ENCODE measurements at regions not wholly inside any gene's neighbourhood (a gene's known extent, or its start where the extent isn't known, plus 50 kb on each side); places are given as distances from the start of the nearest gene placed in this dataset.

DNA sequence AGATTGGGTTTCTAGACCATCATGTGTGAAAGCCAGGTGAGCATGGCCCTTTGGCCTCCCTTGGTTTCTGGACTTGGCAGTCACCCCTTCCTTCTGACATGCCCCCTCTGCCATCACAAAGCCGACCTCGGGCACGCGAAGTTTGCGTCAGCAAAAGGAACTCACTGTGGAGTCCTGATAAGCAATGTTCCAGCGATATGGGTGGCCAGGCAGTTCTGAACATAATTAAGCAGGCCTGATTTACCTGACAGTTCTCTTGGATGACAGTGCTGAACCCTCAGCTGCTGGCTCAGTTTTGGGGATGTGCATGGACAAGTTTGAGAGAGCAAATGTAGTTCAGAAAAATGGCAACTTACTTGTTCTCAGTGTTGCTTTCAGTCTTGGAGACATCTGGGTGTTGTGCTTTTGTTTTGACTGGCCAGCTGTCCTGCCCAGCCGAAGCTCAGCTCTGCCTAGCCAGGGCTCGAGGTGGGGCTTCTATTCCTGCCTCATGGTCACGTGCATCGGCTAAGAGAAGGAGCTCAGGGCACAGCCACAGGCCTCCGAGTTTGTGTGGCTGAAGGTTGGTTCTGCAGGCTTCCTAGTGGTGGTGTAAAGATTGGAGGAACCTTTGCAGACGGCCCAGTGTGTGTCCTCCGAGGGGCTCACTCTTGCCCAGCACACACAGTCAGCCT lies 78.3 kb downstream of the CLDN34 start:
- no peaks in the 10 kb centered on the region for H3K36me3 ChIP-seq (ENCODE audit: control insufficient read depth in 3 of 3, insufficient read depth in 3 of 3, low read length in 3 of 3)
- no peak overlapping the region for H3K4me3 ChIP-seq (ENCODE audit: low read length in 3 of 3)
- no peak overlapping the region for H3K27ac ChIP-seq (ENCODE audit: low read depth, low read length)
- H3K9ac ChIP-seq (ENCODE audit: low read depth in 1 of 3, low read length in 3 of 3): peak overlapping the region in 1 of 3 donors; percentile 40
- H3K27me3 ChIP-seq (ENCODE audit: control insufficient read depth in 3 of 3, insufficient read depth in 3 of 3, low read length in 3 of 3): no peaks in the 10 kb centered on the region
- H3K4me1 ChIP-seq (ENCODE audit: control insufficient read depth in 3 of 3, insufficient read depth in 3 of 3, low read length in 3 of 3): peaks cover 30 to 37% (median 30%) of the 10 kb centered on the region in 3 donors
- H3K9me3 ChIP-seq (ENCODE audit: control insufficient read depth in 3 of 3, low read length in 3 of 3): peaks cover 0 to 1% (median 0%) of the 10 kb centered on the region in 3 donors

DNA sequence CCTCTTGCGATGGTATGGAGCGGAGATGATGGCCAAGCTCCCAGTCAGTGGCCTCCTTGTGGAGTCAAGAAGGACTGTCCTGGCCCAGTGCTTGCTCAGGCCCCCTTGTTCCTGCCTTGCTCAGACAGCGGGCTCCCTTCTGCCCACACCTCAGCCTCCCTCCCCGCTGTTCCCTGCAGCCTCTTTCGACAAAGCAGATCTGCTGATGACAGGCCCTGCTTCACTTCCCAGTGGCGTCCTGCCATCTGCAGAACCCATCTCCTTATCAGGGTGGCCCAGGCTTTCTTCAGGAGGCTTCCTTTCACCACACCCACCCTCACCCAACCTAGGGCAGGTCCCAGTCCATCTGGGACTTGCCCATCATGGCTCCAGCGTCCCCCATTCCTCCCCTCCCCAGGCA lies 80.0 kb downstream of the CLDN34 start:
- Histone ChIP-seq H3K4me1 (ENCODE audit: control insufficient read depth in 3 of 3, insufficient read depth in 3 of 3, low read length in 3 of 3) (peaks cover 33 to 37% (median 35%) of the 10 kb centered on the region in 3 donors), H3K9ac (ENCODE audit: low read depth in 1 of 3, low read length in 3 of 3) (no peak overlapping the region), H3K27ac (ENCODE audit: low read depth, low read length) (no peak overlapping the region)

DNA sequence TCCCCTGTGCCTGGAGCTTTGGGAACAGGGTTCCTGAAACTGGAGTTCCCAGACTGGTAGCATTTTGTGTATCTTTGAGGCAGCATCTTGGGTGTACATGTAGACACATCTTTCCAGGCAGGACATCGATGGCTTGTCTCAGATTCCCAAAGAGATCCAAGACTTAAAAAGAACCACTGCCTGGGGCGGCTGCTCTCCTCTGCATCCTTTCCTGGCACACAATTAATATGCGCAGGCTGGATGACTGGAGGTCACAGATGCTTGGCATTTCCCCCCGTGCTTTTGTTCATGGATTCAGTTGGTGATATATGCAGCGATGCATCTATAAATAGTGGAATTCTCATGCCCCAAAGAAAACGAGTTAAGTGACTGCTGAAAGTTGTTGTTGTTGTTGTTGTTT lies 80.5 kb downstream of the CLDN34 start:
- H3K27ac ChIP-seq (ENCODE audit: low read depth, low read length): no peak overlapping the region
- H3K4me3 ChIP-seq (ENCODE audit: low read length in 3 of 3): no peak overlapping the region
- H3K9me3 ChIP-seq (ENCODE audit: control insufficient read depth in 3 of 3, low read length in 3 of 3): peaks cover 0 to 1% (median 0%) of the 10 kb centered on the region in 3 donors
- no peaks in the 10 kb centered on the region for H3K36me3 ChIP-seq (ENCODE audit: control insufficient read depth in 3 of 3, insufficient read depth in 3 of 3, low read length in 3 of 3)
- peaks cover 35 to 38% (median 38%) of the 10 kb centered on the region in 3 donors for H3K4me1 ChIP-seq (ENCODE audit: control insufficient read depth in 3 of 3, insufficient read depth in 3 of 3, low read length in 3 of 3)
- no peak overlapping the region for H3K9ac ChIP-seq (ENCODE audit: low read depth in 1 of 3, low read length in 3 of 3)
- no peaks in the 10 kb centered on the region for H3K27me3 ChIP-seq (ENCODE audit: control insufficient read depth in 3 of 3, insufficient read depth in 3 of 3, low read length in 3 of 3)

More for the DNA sequence above, 80.0 kb downstream of the CLDN34 start:
- Histone ChIP-seq H3K27me3 (ENCODE audit: control insufficient read depth in 3 of 3, insufficient read depth in 3 of 3, low read length in 3 of 3) (no peaks in the 10 kb centered on the region), H3K36me3 (ENCODE audit: control insufficient read depth in 3 of 3, insufficient read depth in 3 of 3, low read length in 3 of 3) (no peaks in the 10 kb centered on the region), H3K9me3 (ENCODE audit: control insufficient read depth in 3 of 3, low read length in 3 of 3) (peaks cover 0 to 1% (median 0%) of the 10 kb centered on the region in 3 donors), H3K4me3 (ENCODE audit: low read length in 3 of 3) (no peak overlapping the region)

DNA sequence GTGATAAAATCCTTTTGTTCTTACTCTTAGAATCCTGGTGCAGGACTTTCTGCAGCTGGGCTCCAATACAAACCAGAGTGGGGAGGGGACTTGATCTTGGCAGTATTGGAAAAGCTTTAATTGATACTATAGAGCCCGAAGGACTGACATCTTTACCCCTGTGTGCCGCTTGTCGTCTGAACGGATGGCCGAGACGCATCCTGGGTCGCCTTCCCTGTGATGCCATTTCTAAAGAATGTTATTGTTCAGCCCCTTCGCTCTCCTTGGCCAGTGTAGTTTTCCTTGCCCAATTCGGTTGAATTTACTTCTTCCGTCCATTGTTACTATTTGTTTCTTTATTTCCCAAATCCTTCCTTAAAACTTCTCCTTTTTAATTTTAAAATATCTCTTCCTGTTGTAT lies 80.9 kb downstream of the CLDN34 start:
- Histone ChIP-seq H3K9me3 (ENCODE audit: control insufficient read depth in 3 of 3, low read length in 3 of 3) (peaks cover 0 to 1% (median 0%) of the 10 kb centered on the region in 3 donors), H3K4me3 (ENCODE audit: low read length in 3 of 3) (no peak overlapping the region), H3K36me3 (ENCODE audit: control insufficient read depth in 3 of 3, insufficient read depth in 3 of 3, low read length in 3 of 3) (no peaks in the 10 kb centered on the region), H3K9ac (ENCODE audit: low read depth in 1 of 3, low read length in 3 of 3) (no peak overlapping the region), H3K4me1 (ENCODE audit: control insufficient read depth in 3 of 3, insufficient read depth in 3 of 3, low read length in 3 of 3) (peaks cover 39 to 43% (median 42%) of the 10 kb centered on the region in 3 donors), H3K27ac (ENCODE audit: low read depth, low read length) (no peak overlapping the region), H3K27me3 (ENCODE audit: control insufficient read depth in 3 of 3, insufficient read depth in 3 of 3, low read length in 3 of 3) (no peaks in the 10 kb centered on the region)

DNA sequence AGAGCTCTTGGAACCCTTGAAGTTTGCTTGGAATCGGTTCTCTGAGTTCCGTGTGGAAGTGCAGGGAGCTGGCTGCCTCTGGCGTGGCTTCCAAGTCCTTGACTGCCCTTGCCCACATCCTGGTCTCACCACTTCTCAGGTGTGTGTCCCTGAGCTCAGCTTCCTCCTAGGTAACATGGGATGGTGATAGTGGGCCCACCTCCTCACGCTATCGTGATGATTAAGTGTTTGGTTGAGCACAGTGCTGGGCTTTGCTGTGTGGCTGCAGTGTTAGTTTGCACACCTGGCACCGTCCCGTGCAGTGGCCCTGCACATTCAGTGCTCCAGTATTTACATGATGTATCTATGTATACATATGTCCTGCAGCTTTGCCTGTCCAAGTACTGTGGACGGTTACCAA lies 81.5 kb downstream of the CLDN34 start:
- Histone ChIP-seq H3K4me1 (ENCODE audit: control insufficient read depth in 3 of 3, insufficient read depth in 3 of 3, low read length in 3 of 3) (peaks cover 45 to 49% (median 48%) of the 10 kb centered on the region in 3 donors), H3K27ac (ENCODE audit: low read depth, low read length) (no peak overlapping the region), H3K4me3 (ENCODE audit: low read length in 3 of 3) (no peak overlapping the region), H3K9me3 (ENCODE audit: control insufficient read depth in 3 of 3, low read length in 3 of 3) (peaks cover 0 to 1% (median 0%) of the 10 kb centered on the region in 3 donors), H3K27me3 (ENCODE audit: control insufficient read depth in 3 of 3, insufficient read depth in 3 of 3, low read length in 3 of 3) (no peaks in the 10 kb centered on the region), H3K9ac (ENCODE audit: low read depth in 1 of 3, low read length in 3 of 3) (no peak overlapping the region), H3K36me3 (ENCODE audit: control insufficient read depth in 3 of 3, insufficient read depth in 3 of 3, low read length in 3 of 3) (no peaks in the 10 kb centered on the region)

DNA sequence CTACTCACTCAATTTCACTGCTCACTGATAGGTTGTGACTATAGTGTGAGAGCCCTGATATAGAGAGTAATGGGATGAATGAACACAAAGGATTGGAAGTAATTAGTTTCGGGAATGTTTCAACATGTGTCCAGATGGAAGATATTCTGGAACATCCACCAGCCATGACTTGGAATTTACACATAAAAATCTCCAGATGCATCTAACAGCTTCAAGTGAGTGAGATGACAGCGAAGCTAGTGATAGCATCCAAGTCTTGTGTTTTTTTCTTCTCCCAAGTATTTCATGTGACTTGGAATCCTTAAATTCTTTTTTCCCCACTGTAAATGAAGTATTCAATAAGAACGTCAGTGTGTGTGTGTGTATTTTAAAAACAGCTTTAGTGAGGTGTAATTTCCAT lies 82.1 kb downstream of the CLDN34 start:
- H3K27ac ChIP-seq (ENCODE audit: low read depth, low read length): no peak overlapping the region
- H3K4me1 ChIP-seq (ENCODE audit: control insufficient read depth in 3 of 3, insufficient read depth in 3 of 3, low read length in 3 of 3): peaks cover 45 to 50% (median 49%) of the 10 kb centered on the region in 3 donors
- no peak overlapping the region for H3K9ac ChIP-seq (ENCODE audit: low read depth in 1 of 3, low read length in 3 of 3)
- H3K9me3 ChIP-seq (ENCODE audit: control insufficient read depth in 3 of 3, low read length in 3 of 3): peaks cover 0 to 1% (median 0%) of the 10 kb centered on the region in 3 donors
- H3K4me3 ChIP-seq (ENCODE audit: low read length in 3 of 3): no peak overlapping the region
- no peaks in the 10 kb centered on the region for H3K27me3 ChIP-seq (ENCODE audit: control insufficient read depth in 3 of 3, insufficient read depth in 3 of 3, low read length in 3 of 3)
- no peaks in the 10 kb centered on the region for H3K36me3 ChIP-seq (ENCODE audit: control insufficient read depth in 3 of 3, insufficient read depth in 3 of 3, low read length in 3 of 3)

DNA sequence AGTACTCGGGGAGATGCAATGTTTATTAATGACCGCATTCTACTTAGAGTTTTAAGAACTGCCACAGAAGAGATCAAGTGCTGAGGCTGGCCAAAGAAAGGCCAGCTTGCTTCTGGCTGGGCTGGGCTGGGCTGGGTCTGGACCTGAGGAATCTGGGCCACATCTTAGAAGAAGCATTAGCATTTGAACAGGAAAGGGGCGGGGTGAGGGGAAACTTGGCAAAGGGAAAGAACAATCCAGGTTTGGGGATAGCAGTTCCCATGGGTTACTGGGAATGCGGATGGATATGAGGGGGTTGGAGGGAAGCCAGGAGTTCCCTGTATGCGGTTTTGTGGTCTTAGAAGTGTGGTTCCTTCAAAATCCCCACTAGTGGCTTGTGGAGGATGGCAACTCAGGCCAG lies 83.3 kb downstream of the CLDN34 start:
- Histone ChIP-seq H3K36me3 (ENCODE audit: control insufficient read depth in 3 of 3, insufficient read depth in 3 of 3, low read length in 3 of 3) (no peaks in the 10 kb centered on the region), H3K27ac (ENCODE audit: low read depth, low read length) (no peak overlapping the region), H3K27me3 (ENCODE audit: control insufficient read depth in 3 of 3, insufficient read depth in 3 of 3, low read length in 3 of 3) (no peaks in the 10 kb centered on the region), H3K9me3 (ENCODE audit: control insufficient read depth in 3 of 3, low read length in 3 of 3) (peaks cover 0 to 4% (median 0%) of the 10 kb centered on the region in 3 donors), H3K4me1 (ENCODE audit: control insufficient read depth in 3 of 3, insufficient read depth in 3 of 3, low read length in 3 of 3) (peaks cover 39 to 45% (median 45%) of the 10 kb centered on the region in 3 donors), H3K9ac (ENCODE audit: low read depth in 1 of 3, low read length in 3 of 3) (no peak overlapping the region), H3K4me3 (ENCODE audit: low read length in 3 of 3) (no peak overlapping the region)

DNA sequence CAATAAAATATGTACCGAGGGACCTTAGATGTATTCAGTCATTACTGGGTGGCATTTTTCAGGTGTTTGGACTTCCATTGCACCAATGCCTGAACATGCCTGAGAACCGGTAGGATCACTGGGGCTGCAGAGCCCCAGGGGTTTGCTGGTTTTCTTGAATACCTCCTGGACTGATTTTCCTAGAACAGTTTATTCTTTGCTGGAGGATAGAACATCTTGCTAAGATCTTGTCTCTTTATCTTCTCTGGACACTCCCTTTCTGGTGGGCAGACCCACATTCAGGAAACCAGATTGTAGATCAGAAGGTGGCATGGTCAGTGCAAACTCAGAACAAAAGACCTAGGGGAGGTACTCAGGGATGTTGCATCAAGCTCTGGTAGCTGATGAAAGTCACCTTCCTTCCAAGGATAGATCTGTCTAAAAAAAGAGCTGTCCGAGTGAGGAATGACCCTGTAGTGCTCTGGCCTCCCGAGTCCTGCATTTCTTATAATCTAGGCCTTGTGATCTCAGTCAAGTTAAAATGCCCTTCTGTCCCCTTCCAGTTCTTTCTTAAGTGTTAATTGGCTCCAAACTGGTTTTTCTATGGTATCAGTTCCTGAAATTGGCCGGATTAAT lies 84.8 kb downstream of the CLDN34 start:
- Histone ChIP-seq H3K36me3 (ENCODE audit: control insufficient read depth in 3 of 3, insufficient read depth in 3 of 3, low read length in 3 of 3) (no peaks in the 10 kb centered on the region), H3K27me3 (ENCODE audit: control insufficient read depth in 3 of 3, insufficient read depth in 3 of 3, low read length in 3 of 3) (no peaks in the 10 kb centered on the region), H3K27ac (ENCODE audit: low read depth, low read length) (no peak overlapping the region), H3K4me3 (ENCODE audit: low read length in 3 of 3) (no peak overlapping the region), H3K9me3 (ENCODE audit: control insufficient read depth in 3 of 3, low read length in 3 of 3) (peaks cover 0 to 4% (median 0%) of the 10 kb centered on the region in 3 donors), H3K9ac (ENCODE audit: low read depth in 1 of 3, low read length in 3 of 3) (no peak overlapping the region), H3K4me1 (ENCODE audit: control insufficient read depth in 3 of 3, insufficient read depth in 3 of 3, low read length in 3 of 3) (peaks cover 34 to 42% (median 38%) of the 10 kb centered on the region in 3 donors)

DNA sequence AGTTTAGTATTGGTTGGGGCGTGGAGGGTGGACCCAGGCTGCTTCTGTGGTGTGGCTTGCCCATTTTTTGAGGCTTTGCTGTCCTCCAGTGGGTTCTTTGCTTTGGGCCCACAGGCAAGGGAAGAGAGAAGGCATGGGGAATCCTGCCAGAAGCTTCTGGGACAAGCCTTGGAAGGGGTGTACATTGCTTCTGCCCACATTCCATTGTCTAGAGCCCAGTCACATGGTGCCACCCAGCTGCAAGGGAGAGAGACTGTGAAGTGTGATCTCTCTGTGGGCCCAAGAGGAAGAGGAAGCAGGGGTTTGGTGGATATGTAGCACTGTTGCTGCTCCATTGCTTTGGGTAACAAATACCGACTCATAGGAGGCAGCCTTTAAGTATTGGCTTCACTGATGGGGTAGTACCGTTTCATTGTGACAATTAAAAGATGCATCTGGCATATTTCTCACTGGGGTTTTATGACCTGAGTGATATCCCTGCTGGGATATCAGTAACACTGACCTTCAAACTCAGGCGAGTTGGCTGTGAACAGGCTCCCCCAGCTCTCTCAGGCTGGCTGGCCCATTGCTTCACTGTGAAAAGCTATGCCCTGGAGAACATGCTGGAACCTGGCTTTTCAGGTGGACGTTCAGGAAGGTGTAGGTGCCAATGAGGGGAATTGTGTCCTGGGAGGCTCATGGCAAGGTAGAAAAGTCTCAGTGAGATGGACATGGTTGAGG lies 85.9 kb downstream of the CLDN34 start:
- Histone ChIP-seq H3K4me1 (ENCODE audit: control insufficient read depth in 3 of 3, insufficient read depth in 3 of 3, low read length in 3 of 3) (peaks cover 29 to 36% (median 30%) of the 10 kb centered on the region in 3 donors), H3K9me3 (ENCODE audit: control insufficient read depth in 3 of 3, low read length in 3 of 3) (peaks cover 0 to 4% (median 0%) of the 10 kb centered on the region in 3 donors), H3K36me3 (ENCODE audit: control insufficient read depth in 3 of 3, insufficient read depth in 3 of 3, low read length in 3 of 3) (no peaks in the 10 kb centered on the region), H3K4me3 (ENCODE audit: low read length in 3 of 3) (peak overlapping the region in 1 of 3 donors; percentile 29), H3K27ac (ENCODE audit: low read depth, low read length) (no peak overlapping the region), H3K9ac (ENCODE audit: low read depth in 1 of 3, low read length in 3 of 3) (peak overlapping the region in 1 of 3 donors; percentile 33), H3K27me3 (ENCODE audit: control insufficient read depth in 3 of 3, insufficient read depth in 3 of 3, low read length in 3 of 3) (no peaks in the 10 kb centered on the region)

DNA sequence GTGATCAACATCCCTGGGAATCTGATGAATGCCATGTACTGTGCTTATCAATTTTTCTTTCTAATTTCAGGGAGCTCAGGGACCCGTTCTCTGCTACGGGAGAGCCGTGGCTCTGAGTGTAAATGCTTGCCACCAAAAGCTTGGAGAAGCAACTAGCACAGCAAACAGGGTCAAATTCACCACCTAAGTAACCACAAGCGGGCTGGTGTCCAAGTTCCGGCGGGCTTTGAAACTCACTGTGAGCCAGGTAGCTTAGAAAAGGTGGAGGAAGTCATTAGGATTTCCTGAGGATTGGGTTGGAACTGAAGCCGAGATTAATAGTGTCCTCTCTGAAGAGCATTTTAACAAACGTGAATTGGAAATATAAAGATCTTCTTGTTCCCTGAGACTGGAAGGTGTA lies 87.2 kb downstream of the CLDN34 start:
- Histone ChIP-seq H3K9me3 (ENCODE audit: control insufficient read depth in 3 of 3, low read length in 3 of 3) (peaks cover 0 to 3% (median 0%) of the 10 kb centered on the region in 3 donors), H3K27me3 (ENCODE audit: control insufficient read depth in 3 of 3, insufficient read depth in 3 of 3, low read length in 3 of 3) (no peaks in the 10 kb centered on the region), H3K9ac (ENCODE audit: low read depth in 1 of 3, low read length in 3 of 3) (no peak overlapping the region), H3K36me3 (ENCODE audit: control insufficient read depth in 3 of 3, insufficient read depth in 3 of 3, low read length in 3 of 3) (no peaks in the 10 kb centered on the region), H3K4me1 (ENCODE audit: control insufficient read depth in 3 of 3, insufficient read depth in 3 of 3, low read length in 3 of 3) (peaks cover 24 to 32% (median 25%) of the 10 kb centered on the region in 3 donors), H3K4me3 (ENCODE audit: low read length in 3 of 3) (no peak overlapping the region), H3K27ac (ENCODE audit: low read depth, low read length) (no peak overlapping the region)
